ENCODE measurements at regions not wholly inside any gene's neighbourhood (a gene's known extent, or its start where the extent isn't known, plus 50 kb on each side); places are given as distances from the start of the nearest gene placed in this dataset.
A peak's percentile ranks its signal among the peaks of the same experiment; 100 is the strongest.

DNA sequence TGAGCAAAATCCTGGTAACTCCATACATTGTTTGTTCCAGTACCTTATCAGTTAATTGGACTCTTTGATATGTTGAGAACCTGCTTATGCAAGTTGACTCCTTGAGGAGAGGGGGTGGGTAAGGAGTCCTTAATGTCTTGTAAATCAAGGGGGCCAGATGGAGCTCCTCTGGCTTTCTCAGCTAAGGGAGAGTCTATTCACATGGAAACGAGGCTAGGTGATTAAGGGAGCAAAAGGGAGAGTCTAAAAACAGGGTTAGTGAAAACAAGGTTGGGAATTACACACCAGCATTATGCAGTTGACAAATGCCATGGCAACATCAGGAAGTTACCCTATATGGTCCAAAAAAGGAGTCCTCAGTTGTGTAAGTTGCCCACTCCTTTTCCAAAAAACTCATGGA lies 372.8 kb upstream of the HSFY2 start:
- no peak for DNase-seq (ENCODE audit: low read depth)

GRCh38 chrY:19142093-19142492 lies 368.6 kb upstream of the HSFY2 start:
- no peak for DNase-seq (ENCODE audit: low read depth)

- no peak for DNase-seq (ENCODE audit: low read depth)
Measured at GRCh38 chrY:19140285-19140920, 366.9 kb upstream of the HSFY2 start.

- no peak for DNase-seq (ENCODE audit: low read depth)
Measured at GRCh38 chrY:19134426-19134825, 360.9 kb upstream of the HSFY2 start.

DNA sequence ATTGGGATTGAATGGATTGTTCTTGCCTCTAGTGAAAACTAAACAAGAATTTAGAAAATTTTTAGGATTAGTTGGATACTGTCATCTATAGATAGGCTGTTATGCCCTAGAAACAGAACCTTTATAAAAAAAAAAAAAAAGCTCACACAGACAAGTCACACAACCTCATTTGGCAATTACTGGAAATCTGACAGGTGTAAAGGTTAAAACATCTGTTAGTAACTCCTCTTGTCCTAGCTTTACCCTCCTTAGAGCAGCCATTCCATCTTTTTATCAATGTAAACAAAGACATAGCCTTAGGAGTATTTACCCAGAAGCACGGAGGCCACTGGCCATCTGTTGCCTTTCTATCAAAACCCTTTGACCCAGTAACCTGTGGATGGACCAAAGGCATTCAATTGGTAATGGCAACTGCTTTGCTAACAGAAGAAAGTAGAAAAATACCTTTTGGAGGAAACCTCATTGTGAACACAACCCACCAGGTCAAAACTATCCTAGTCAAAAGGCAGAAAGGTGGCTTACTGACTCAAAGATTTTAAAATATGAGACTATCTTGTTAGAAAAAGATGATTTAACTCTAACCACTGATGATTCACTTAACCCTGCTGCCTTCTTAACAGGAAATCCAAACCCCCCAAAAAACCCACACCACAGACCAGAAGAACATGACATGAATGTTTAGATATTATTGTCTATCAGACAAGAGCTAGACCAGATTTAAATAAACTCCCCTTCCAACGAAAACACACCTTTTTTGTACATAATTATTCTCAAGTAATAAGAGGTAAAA lies 357.2 kb upstream of the HSFY2 start:
- no peak for DNase-seq (ENCODE audit: low read depth)

GRCh38 chrY:19126889-19127288 lies 353.4 kb upstream of the HSFY2 start:
- DNase-seq (ENCODE audit: low read depth): no peak

- DNase-seq (ENCODE audit: low read depth): no peak
Measured at GRCh38 chrY:19124609-19125008, 351.1 kb upstream of the HSFY2 start.

DNA sequence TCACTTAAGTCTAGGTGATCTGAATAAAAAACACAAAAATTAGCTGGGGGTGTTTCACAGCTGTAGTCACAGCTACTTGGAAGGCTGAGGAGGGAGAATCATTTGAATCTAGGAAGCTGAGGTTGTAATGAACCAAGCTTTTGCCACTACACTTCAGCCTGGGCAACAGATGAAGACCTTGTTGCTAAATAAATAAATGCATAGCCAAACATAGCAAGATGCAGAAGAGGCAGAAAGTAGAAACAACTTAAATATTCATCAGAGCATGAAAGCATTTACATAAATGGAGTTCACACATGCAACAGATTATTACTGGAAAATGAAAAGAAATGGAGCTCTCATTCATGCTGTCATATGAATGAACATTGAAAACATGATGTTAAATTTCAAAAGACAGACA lies 348.9 kb upstream of the HSFY2 start:
- no peak for DNase-seq (ENCODE audit: low read depth)

GRCh38 chrY:19098349-19098748 lies 324.8 kb upstream of the HSFY2 start:
- DNase-seq (ENCODE audit: low read depth): no peak

- peak; percentile 28 for DNase-seq (ENCODE audit: low read depth)
Measured at GRCh38 chrY:19095460-19095859, 321.9 kb upstream of the HSFY2 start.

GRCh38 chrY:19083006-19083405 lies 309.5 kb upstream of the HSFY2 start:
- no peak for DNase-seq (ENCODE audit: low read depth)

GRCh38 chrY:19077698-19078113 lies 304.2 kb upstream of the HSFY2 start:
- DNase-seq (ENCODE audit: low read depth): peak; percentile 28

- DNase-seq (ENCODE audit: low read depth): peak; percentile 64
Measured at GRCh38 chrY:19076846-19077697, 303.5 kb upstream of the HSFY2 start.

GRCh38 chrY:19075471-19076253 lies 302.1 kb upstream of the HSFY2 start:
- DNase-seq (ENCODE audit: low read depth): peak; percentile 66

GRCh38 chrY:19067435-19067834 lies 293.9 kb upstream of the HSFY2 start:
- no peak for DNase-seq (ENCODE audit: low read depth)

- DNase-seq (ENCODE audit: low read depth): no peak
Measured at GRCh38 chrY:19066447-19067190, 293.1 kb upstream of the HSFY2 start.

DNA sequence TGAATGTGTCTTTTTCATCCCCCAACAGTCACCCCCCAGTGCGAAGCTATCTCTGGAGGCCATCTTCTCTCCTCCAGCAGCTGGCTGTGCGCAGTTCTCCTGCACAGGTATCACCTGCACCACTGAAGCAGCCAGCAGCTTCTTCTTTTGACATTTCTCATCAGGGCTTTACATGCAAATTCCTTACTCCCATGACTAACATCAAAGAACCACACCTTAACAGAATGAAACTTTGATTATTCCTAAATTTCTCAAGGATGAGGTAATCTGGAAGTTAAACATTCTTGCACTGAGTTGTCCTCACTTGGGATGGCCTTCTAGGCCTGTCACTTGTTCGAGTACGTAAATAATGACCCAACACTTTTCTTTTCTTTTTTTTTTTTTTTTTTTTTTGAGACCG lies 291.6 kb upstream of the HSFY2 start:
- no peak for DNase-seq (ENCODE audit: low read depth)

GRCh38 chrY:19059733-19060132 lies 286.2 kb upstream of the HSFY2 start:
- no peak for DNase-seq (ENCODE audit: low read depth)

GRCh38 chrY:19058831-19059370 lies 285.4 kb upstream of the HSFY2 start:
- no peak for DNase-seq (ENCODE audit: low read depth)

- DNase-seq (ENCODE audit: low read depth): no peak
Measured at GRCh38 chrY:19056138-19056469, 282.6 kb upstream of the HSFY2 start.

All from amniotic epithelial cell (primary cell).